ENCODE measurements at regions not wholly inside any gene's neighbourhood (a gene's known extent, or its start where the extent isn't known, plus 50 kb on each side); places are given as distances from the start of the nearest gene placed in this dataset.
"Not testable (repeated sequence)": the region's sequence is repeated elsewhere in the genome, so short reads cannot be mapped to it uniquely, and the experiment has no call there.

DNA sequence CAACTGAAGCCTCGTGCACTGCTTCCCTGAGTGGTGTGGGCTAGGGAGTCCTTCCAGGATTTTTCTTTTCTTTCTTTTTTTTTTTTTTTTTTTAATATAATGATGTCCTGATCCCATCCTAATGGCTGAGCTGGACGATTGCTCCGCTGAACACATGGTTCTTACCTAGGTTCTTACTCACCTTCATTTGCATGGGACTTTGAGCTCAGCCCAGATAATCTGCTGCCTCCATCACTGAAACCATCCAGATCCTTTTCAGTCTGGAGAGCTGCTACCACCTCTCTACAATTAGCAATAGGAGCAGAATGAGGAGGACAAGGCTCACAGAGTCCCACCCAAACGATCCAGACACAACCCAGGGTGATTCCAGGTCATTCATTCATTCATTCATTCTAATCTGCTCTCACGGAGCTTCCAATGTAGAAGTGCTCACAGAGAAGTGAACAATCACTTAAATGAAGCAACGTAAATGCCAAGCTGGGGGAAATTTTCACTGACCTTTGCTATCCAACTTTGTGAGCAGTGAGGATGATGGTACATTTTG lies 246.3 kb upstream of the RREB1 start:
- no peaks in the 10 kb centered on the region for H3K27me3 Mint-ChIP-seq
- peaks cover 84% of the 10 kb centered on the region for H3K4me1 Mint-ChIP-seq (ENCODE audit: low read depth)
- H3K27ac Mint-ChIP-seq: peak overlapping the region; percentile 96
- no peak overlapping the region for H3K4me3 Mint-ChIP-seq
- no peaks in the 10 kb centered on the region for H3K9me3 Mint-ChIP-seq
- intact Hi-C loops (cut with micrococcal nuclease): loop anchor here (10.0 kb wide), 1 partner anchor 53 kb away; no protein-coding TSS in a partner anchor
- H3K36me3 Mint-ChIP-seq (ENCODE audit: low read depth): no peaks in the 10 kb centered on the region

DNA sequence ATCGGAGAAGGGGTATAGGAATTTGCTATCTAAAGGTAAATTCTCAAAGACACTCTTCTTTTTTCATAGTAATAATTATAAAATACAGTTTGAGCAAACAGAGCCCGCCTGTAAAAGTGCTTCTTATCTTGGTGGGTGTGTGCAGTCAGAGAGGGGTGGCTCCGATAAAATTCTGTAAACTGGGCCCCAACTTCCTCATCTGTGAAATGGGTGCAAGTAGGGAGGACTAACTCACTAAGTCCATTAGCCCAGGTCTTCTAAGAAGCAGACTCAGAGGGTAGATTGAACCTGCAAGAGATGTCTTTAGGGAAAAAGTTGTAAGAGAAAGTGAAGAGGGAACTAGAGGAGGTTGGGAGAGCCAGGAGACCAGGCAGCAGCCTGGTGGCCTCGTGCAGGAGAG lies 245.8 kb upstream of the RREB1 start:
- no peaks in the 10 kb centered on the region for H3K36me3 Mint-ChIP-seq (ENCODE audit: low read depth)
- intact Hi-C loops (cut with micrococcal nuclease): loop anchor here (10.0 kb wide), 1 partner anchor 53 kb away; no protein-coding TSS in a partner anchor
- peaks cover 78% of the 10 kb centered on the region for H3K4me1 Mint-ChIP-seq (ENCODE audit: low read depth)
- H3K27me3 Mint-ChIP-seq: no peaks in the 10 kb centered on the region
- H3K9me3 Mint-ChIP-seq: no peaks in the 10 kb centered on the region
- H3K27ac Mint-ChIP-seq: peak overlapping the region; percentile 96
- H3K4me3 Mint-ChIP-seq: no peak overlapping the region

- Mint-ChIP-seq H3K27me3 (no peaks in the 10 kb centered on the region), H3K27ac (peak overlapping the region; percentile 96), H3K9me3 (no peaks in the 10 kb centered on the region), H3K4me1 (ENCODE audit: low read depth) (peaks cover 71% of the 10 kb centered on the region), H3K36me3 (ENCODE audit: low read depth) (no peaks in the 10 kb centered on the region), H3K4me3 (no peak overlapping the region)
- intact Hi-C loops (cut with micrococcal nuclease): loop anchor here (10.0 kb wide), 1 partner anchor 51 kb away; no protein-coding TSS in a partner anchor
Observed at GRCh38 chr6:6863970-6864639, 243.7 kb upstream of the RREB1 start.

- Mint-ChIP-seq H3K4me1 (ENCODE audit: low read depth) (peaks cover 74% of the 10 kb centered on the region), H3K27ac (peak overlapping the region; percentile 77), H3K4me3 (no peak overlapping the region), H3K27me3 (no peaks in the 10 kb centered on the region), H3K36me3 (ENCODE audit: low read depth) (no peaks in the 10 kb centered on the region), H3K9me3 (no peaks in the 10 kb centered on the region)
- intact Hi-C loops (cut with micrococcal nuclease): loop anchor here (10.0 kb wide), 1 partner anchor 49 kb away; no protein-coding TSS in a partner anchor
Observed at GRCh38 chr6:6865611-6866010, 242.2 kb upstream of the RREB1 start.

DNA sequence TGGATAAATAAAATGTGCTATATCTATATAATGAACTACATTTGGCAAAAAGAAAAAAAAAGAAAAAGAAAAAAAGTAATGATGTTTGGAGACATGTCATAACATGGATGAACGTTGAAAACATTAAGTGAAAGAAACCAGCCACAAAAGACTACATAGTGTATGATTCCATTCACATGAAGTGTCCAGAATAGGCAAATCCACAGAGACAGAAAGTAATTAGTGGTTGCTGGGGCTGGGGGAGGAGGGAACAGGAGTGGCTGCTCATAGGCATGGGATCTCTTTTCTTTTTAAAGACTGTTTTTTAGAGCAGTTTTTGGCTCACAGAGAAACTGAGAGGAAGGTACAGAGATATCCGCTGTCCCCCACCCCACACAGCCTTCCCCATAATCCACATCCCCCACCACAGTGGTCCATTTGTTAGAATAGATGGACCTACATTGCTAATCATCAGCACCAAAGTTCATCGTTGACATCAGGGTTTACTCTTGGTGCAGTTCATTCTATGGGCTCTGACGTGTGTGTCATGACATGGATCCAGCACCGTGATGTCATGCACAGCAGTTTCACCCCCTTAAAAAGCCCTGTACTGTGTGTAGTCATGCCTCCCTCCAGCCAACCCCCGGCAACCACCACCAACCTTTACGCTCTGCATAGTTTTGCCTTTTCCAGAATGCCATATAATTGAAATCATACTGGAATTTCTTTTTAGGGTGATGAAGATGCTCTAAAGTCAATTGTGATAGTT lies 240.9 kb upstream of the RREB1 start:
- Mint-ChIP-seq H3K27ac (no peak overlapping the region), H3K9me3 (no peaks in the 10 kb centered on the region), H3K27me3 (no peaks in the 10 kb centered on the region), H3K36me3 (ENCODE audit: low read depth) (no peaks in the 10 kb centered on the region), H3K4me1 (ENCODE audit: low read depth) (peaks cover 66% of the 10 kb centered on the region), H3K4me3 (no peak overlapping the region)
- intact Hi-C loops (cut with micrococcal nuclease): loop anchor here (10.0 kb wide), 1 partner anchor 48 kb away; no protein-coding TSS in a partner anchor

DNA sequence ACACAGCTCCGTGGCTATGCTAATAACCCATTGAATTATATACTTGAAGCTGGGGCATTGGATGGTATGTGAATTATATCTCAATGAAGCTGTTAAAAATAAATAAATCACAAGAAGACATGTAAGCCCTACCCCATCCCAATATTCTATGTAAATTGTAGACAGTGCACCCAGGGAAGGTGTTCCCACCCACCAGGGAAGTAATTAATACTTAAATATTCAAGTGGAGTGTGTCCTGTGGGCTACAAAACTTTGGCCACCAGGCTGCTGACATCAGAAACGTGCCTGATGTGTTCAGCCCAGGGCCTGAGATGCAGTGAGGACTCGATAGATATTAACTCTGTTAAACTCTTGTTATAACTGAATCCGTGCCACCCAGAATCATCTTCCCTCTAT lies 240.4 kb upstream of the RREB1 start:
- H3K4me1 Mint-ChIP-seq (ENCODE audit: low read depth): peaks cover 60% of the 10 kb centered on the region
- no peaks in the 10 kb centered on the region for H3K27me3 Mint-ChIP-seq
- H3K4me3 Mint-ChIP-seq: no peak overlapping the region
- intact Hi-C loops (cut with micrococcal nuclease): loop anchor here (10.0 kb wide), 1 partner anchor 47 kb away; no protein-coding TSS in a partner anchor
- no peaks in the 10 kb centered on the region for H3K9me3 Mint-ChIP-seq
- no peaks in the 10 kb centered on the region for H3K36me3 Mint-ChIP-seq (ENCODE audit: low read depth)
- H3K27ac Mint-ChIP-seq: no peak overlapping the region

DNA sequence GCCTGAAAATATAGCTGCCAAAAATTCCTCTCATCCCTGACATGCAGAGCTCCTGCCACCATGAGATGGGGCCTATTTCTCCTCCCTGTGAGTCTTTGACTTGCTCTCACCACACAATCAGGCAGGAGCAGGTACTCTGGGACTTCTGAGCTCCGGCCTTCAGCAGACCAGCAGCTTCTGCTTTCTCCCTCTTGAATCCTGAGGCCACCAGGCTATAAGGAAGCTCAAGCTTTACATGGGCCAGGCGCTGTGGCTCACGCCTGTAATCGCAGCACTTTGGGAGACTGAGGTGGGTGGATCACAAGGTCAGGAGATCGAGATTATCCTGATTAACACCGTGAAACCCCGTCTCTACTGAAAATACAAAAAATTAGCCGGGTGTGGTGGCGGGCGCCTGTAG lies 238.7 kb upstream of the RREB1 start:
- peaks cover 58% of the 10 kb centered on the region for H3K4me1 Mint-ChIP-seq (ENCODE audit: low read depth)
- no peaks in the 10 kb centered on the region for H3K27me3 Mint-ChIP-seq
- H3K4me3 Mint-ChIP-seq: no peak overlapping the region
- no peaks in the 10 kb centered on the region for H3K36me3 Mint-ChIP-seq (ENCODE audit: low read depth)
- no peaks in the 10 kb centered on the region for H3K9me3 Mint-ChIP-seq
- intact Hi-C loops (cut with micrococcal nuclease): loop anchor here (10.0 kb wide), 1 partner anchor 46 kb away; no protein-coding TSS in a partner anchor
- H3K27ac Mint-ChIP-seq: peak overlapping the region; percentile 60

DNA sequence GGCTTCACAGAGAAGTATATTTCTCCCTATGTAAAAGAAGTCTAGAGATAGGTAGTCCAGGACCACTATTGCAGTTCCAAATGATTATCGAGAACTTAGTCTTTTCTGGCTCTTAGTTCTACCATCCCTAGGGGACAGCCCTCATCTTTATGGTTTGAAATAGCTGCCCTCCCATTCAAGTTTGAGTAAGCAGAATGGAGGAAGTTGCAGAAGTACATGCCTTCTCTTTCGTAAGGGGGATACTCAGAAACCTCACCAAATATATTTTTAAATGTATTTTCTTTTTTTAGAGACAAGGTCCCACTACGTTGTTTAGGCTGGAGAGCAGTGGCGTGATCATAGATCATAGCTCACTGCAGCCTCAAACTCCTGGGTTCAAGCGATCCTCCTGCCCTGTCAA lies 236.8 kb upstream of the RREB1 start:
- no peaks in the 10 kb centered on the region for H3K9me3 Mint-ChIP-seq
- intact Hi-C loops (cut with micrococcal nuclease): no loop called here
- H3K4me1 Mint-ChIP-seq (ENCODE audit: low read depth): peaks cover 60% of the 10 kb centered on the region

DNA sequence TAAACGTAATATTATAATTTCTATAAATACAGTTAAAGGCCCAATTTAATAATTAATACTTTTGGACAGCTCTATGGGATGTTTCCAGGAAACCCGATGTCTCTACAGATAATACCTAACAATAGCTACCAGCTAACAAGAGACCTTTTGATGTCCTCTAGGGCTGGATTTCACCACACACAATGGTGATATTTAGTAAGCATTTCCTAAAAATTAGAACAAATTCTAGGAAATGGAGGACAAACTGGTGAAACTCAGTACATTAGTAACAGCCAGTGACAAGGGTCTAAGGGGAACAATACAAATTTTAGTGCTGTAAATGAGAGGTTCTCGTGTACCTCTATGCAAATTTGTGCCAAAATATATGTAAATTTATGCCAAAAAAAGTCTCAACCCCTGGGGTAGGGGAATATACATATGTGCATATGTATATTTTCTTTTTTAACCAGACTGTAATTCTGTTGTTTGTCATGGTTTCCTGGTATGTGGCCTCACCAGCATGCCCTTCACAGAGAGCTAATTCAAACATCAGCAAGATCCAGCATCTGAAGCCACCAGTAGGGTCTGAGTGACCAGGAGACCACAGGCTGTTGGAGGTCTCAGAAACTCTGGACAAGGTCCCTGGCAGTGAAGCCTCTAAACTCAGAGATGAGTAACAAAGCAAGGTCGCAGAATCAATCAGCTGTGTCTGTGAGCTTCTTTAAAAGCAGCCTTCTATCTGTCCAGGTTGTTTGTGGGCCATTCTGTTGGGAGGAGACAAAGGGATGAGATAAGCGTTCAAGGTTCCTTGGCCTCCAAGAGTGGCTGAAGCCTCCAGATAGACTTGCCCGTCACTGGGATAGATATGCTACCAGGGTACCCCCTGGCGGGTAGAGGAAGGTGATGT lies 235.1 kb upstream of the RREB1 start:
- Mint-ChIP-seq H3K4me3 (no peak overlapping the region), H3K27me3 (no peaks in the 10 kb centered on the region), H3K27ac (peak overlapping the region; percentile 45), H3K9me3 (no peaks in the 10 kb centered on the region), H3K4me1 (ENCODE audit: low read depth) (peaks cover 77% of the 10 kb centered on the region), H3K36me3 (ENCODE audit: low read depth) (no peaks in the 10 kb centered on the region)
- intact Hi-C loops (cut with micrococcal nuclease): no loop called here

More for the DNA sequence above, 236.8 kb upstream of the RREB1 start:
- Mint-ChIP-seq H3K27me3 (no peaks in the 10 kb centered on the region), H3K36me3 (ENCODE audit: low read depth) (no peaks in the 10 kb centered on the region), H3K27ac (no peak overlapping the region), H3K4me3 (no peak overlapping the region)

DNA sequence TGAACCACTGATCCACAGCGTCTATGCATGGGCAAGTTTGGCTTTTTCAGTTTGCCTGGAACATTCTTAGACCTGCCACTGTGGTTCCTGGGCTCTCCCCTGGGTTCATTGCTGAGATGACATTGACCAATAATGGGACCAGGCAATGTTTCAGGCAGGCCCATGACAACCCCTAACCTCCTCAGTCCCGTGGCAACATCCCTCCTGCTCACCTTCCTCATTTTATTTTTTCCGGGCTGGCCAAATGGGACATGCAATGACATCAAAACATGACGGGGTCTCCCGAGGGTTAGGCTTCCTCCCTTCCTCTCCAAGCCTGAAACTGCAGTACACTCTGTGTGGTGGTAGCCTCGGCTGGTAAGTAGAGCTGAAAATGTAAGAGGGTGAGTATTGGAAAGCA lies 234.0 kb upstream of the RREB1 start:
- H3K36me3 Mint-ChIP-seq (ENCODE audit: low read depth): no peaks in the 10 kb centered on the region
- peaks cover 71% of the 10 kb centered on the region for H3K4me1 Mint-ChIP-seq (ENCODE audit: low read depth)
- H3K27ac Mint-ChIP-seq: peak overlapping the region; percentile 59
- H3K4me3 Mint-ChIP-seq: no peak overlapping the region
- intact Hi-C loops (cut with micrococcal nuclease): no loop called here
- no peaks in the 10 kb centered on the region for H3K27me3 Mint-ChIP-seq
- no peaks in the 10 kb centered on the region for H3K9me3 Mint-ChIP-seq

DNA sequence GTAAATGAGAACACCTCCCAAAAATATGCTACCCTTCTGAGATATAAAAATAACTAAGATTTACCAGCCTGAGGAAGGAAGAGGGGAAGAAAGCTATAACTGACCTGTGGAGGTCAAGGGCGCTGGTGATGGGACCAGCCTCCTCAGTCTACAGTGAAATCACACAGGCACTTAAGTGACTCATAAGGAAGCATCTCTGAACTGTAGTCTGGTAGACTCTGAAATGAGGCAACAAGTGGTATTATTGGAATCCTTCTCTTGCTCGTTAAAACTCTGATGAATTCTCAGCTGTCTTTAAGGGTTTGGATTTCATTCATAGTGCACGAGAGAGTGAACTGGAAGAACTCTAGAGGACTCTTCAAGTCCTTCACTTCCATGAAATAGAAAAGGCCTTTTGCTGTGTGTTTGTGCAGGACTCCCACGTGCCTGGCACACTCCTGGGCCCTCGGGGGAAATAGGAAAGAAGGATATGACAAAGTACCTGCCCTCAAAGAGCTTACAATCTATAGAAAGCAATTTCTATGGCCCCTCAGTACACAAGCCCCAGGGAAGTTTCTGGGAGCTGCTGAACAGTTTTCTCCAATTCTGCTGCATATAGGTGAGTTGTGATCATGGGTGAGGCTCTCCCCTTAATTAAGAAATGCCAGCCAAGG lies 231.8 kb upstream of the RREB1 start:
- H3K27ac Mint-ChIP-seq: peak overlapping the region; percentile 79
- intact Hi-C loops (cut with micrococcal nuclease): no loop called here
- H3K9me3 Mint-ChIP-seq: no peaks in the 10 kb centered on the region
- no peak overlapping the region for H3K4me3 Mint-ChIP-seq
- peaks cover 8% of the 10 kb centered on the region for H3K36me3 Mint-ChIP-seq (ENCODE audit: low read depth)
- H3K27me3 Mint-ChIP-seq: no peaks in the 10 kb centered on the region
- H3K4me1 Mint-ChIP-seq (ENCODE audit: low read depth): peaks cover 73% of the 10 kb centered on the region

GRCh38 chr6:6877792-6878191 lies 230.0 kb upstream of the RREB1 start:
- H3K9me3 Mint-ChIP-seq; H3K27ac Mint-ChIP-seq; H3K36me3 Mint-ChIP-seq (ENCODE audit: low read depth); intact Hi-C loops (cut with micrococcal nuclease); H3K4me3 Mint-ChIP-seq; H3K27me3 Mint-ChIP-seq: not testable (repeated sequence)
- peaks cover 89% of the 10 kb centered on the region for H3K4me1 Mint-ChIP-seq (ENCODE audit: low read depth)

DNA sequence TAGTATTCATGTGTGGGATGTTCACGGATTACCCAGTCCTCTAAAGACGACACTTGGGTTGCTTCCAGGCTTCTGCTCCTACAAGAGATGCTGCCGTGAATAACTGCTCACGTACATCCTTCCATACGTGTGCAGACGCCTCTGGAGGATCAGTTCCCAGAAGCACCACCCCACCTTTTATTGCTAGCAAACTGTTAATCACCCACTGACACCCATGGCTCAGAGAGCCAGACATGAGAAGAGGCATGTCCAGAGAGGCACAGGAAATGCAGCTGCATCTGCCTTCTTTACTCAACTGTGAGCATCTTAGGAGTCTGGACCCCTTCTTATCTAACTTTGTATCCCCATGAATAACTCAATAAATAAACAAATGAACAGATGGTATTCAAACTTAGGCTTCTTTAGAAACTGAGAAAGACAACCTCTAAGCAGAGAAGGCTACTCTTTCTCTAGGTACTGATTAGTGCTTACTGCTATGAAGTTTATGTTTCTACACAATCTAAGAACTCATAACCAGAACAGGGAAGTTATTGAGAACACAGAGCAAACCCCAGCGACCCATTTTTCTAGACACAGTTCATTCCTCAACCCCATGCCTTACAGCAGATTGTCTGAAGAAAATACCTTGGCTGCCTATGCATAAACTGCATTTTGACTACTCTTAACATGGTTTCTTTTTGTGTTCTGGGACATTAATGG lies 228.7 kb upstream of the RREB1 start:
- no peaks in the 10 kb centered on the region for H3K27me3 Mint-ChIP-seq
- peak overlapping the region; percentile 73 for H3K27ac Mint-ChIP-seq
- H3K36me3 Mint-ChIP-seq (ENCODE audit: low read depth): peaks cover 8% of the 10 kb centered on the region
- no peak overlapping the region for H3K4me3 Mint-ChIP-seq
- peaks cover 89% of the 10 kb centered on the region for H3K4me1 Mint-ChIP-seq (ENCODE audit: low read depth)
- intact Hi-C loops (cut with micrococcal nuclease): no loop called here
- H3K9me3 Mint-ChIP-seq: no peaks in the 10 kb centered on the region
